IPS-18a (cell line): ENCODE measurements at regions not wholly inside any gene's neighbourhood (a gene's known extent, or its start where the extent isn't known, plus 50 kb on each side); places are given as distances from the start of the nearest gene placed in this dataset.

Experiments
- H3K27ac ChIP-seq: one replicate; pipeline ENCODE4 v1.5.1; 2013; ENCODE audit warnings: low read length
- H3K27me3 ChIP-seq: one replicate; pipeline ENCODE4 v1.6.1; 2013; ENCODE audit warnings: mild to moderate bottlenecking, low read length; ENCODE audit not compliant: control insufficient read depth, insufficient read depth
- H3K36me3 ChIP-seq: one replicate; pipeline ENCODE4 v1.6.1; 2013; ENCODE audit warnings: low read depth, low read length; ENCODE audit not compliant: control insufficient read depth
- H3K4me1 ChIP-seq: one replicate; pipeline ENCODE4 v1.6.1; 2013; ENCODE audit warnings: low read depth, low read length; ENCODE audit not compliant: control insufficient read depth
- H3K4me3 ChIP-seq: one replicate; pipeline ENCODE4 v1.5.1; 2013; ENCODE audit warnings: low read length
- H3K9ac ChIP-seq: one replicate; pipeline ENCODE4 v1.6.1; 2013; ENCODE audit warnings: mild to moderate bottlenecking, low read length, moderate library complexity
- H3K9me3 ChIP-seq: one replicate; pipeline ENCODE4 v1.6.1; 2013; ENCODE audit warnings: low read depth, low read length; ENCODE audit not compliant: control insufficient read depth

DNA sequence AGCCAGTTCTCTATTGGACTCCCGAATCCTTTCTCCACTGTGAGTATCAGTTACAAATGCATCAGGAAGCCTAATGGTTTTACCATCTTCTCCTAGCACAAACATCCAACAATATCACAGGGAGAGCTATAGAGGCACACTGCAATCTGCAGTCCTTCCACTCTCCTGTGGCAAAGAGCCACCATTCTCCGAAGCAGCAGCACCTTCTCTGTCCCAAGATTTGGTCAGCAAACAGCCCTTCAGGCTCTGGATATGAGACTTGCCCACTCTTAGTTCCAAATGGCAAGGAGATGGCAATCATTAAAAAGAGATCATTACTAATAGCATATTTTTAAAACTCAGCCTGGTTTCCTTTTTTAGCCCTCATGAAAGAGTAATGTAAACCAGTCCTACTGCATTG lies 223.4 kb downstream of the HS3ST3A1 start:
- Histone ChIP-seq H3K9ac (no peak overlapping the region), H3K27ac (no peak overlapping the region), H3K36me3 (no peaks in the 10 kb centered on the region), H3K4me1 (no peaks in the 10 kb centered on the region), H3K9me3 (no peaks in the 10 kb centered on the region), H3K4me3 (no peak overlapping the region), H3K27me3 (no peaks in the 10 kb centered on the region)

DNA sequence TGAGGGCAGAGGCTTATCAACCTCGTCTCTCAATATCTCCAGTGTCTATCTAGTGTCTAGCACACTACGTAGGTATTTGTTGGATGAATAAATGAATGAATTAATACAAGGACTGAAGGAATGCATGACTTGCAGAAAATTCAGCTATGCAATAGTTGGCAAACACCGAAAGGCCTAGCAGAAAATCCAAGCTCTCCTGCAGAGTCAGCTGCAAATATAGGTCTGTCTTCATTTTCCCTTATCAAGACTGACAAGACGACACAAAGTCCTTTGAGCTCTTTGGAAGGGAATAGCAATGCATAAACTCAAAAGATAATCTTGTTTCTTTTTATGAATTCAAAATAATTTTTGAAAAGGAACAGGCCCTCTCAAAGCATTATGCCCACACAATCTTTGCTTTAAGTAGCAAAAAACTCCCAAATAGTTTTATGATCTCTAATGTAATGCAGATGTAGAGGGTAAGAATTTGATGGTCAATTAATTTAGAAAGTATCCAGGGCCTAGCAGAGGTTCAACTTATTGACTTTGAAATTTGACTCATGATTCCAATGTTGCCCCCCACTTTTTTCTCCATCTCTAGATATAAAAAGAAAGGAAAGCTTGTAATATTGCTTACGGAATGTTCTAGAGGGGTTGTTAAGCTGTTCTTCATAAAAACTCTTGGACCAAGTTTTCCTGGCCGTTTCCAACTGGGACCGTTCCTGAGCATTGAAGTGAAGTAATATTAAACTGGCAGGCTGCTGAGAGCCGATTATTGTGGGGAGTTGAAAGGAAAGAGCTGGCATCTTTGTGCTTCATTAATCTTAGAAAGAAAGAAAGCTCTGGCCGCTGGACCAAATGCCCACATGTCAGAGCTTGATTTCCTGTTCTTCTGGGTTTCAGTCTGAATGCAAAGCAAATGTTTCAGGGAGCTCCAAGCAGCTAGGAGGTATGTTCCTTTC lies 227.3 kb downstream of the HS3ST3A1 start:
- Histone ChIP-seq H3K4me1 (no peaks in the 10 kb centered on the region), H3K27me3 (no peaks in the 10 kb centered on the region), H3K9ac (no peak overlapping the region), H3K4me3 (no peak overlapping the region), H3K9me3 (no peaks in the 10 kb centered on the region), H3K27ac (no peak overlapping the region), H3K36me3 (no peaks in the 10 kb centered on the region)

DNA sequence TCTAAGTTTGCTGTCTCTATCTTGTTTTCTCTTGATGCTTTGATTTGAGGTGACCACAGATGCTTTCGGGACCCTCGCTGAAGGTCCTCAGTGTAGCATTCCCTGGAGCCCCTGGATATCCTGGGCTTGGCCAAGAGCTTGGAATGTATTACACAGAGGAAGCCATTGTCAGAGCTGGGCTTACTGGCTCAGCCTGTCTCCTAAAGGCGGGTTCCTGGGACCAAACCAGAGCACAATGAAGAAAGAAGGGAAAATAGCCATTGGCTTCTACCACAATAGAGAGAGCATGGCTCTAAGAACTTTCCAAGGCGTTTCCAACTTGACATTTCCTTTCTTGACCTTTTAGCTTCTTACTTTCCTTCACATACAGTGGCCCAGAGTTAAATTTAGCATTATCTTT lies 229.3 kb downstream of the HS3ST3A1 start:
- Histone ChIP-seq H3K9ac (no peak overlapping the region), H3K9me3 (no peaks in the 10 kb centered on the region), H3K36me3 (no peaks in the 10 kb centered on the region), H3K27me3 (no peaks in the 10 kb centered on the region), H3K4me1 (no peaks in the 10 kb centered on the region), H3K27ac (no peak overlapping the region), H3K4me3 (no peak overlapping the region)

DNA sequence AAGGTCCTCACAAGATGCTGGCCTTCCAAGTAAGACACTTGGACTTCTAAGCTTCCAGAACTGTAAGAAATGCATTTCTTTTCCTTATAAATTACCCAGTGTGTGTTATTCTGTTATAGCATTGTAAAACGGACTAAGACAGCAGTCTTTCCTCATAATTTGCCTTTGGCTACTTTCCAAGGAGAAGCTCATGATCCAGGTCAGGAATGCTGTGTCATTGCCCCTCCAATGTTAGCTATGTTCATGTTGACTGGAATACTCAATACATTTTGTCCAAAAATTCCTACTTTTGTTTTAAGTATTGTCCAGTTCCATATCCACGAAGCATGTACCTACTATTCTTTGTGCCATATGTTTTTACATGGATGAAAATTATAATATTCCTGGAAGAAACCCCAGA lies 234.6 kb downstream of the HS3ST3A1 start:
- Histone ChIP-seq H3K9me3 (no peaks in the 10 kb centered on the region), H3K27me3 (no peaks in the 10 kb centered on the region), H3K4me1 (no peaks in the 10 kb centered on the region), H3K9ac (no peak overlapping the region), H3K36me3 (no peaks in the 10 kb centered on the region), H3K27ac (no peak overlapping the region), H3K4me3 (no peak overlapping the region)

DNA sequence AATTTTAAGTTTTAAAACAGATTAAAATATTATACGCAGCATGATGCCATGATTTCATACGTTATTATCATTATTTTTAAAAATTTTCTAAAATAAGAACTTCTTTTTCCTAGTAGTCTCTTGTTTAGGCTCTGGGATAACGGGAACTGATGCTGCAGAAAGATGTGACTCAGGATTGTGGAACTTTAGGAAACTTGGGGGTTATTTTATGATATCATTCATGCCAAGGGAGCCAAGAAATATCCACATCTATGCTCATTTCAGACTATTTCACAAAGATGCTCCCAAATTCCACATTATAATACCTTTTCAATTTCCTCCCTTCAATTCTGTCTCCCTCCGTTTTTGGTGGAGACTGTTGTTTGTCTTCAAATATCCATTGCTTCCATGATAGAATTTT lies 236.4 kb downstream of the HS3ST3A1 start:
- no peaks in the 10 kb centered on the region for H3K27me3 ChIP-seq
- no peaks in the 10 kb centered on the region for H3K9me3 ChIP-seq
- no peak overlapping the region for H3K4me3 ChIP-seq
- no peaks in the 10 kb centered on the region for H3K4me1 ChIP-seq
- no peaks in the 10 kb centered on the region for H3K36me3 ChIP-seq
- no peak overlapping the region for H3K9ac ChIP-seq
- H3K27ac ChIP-seq, result no peak overlapping the region

DNA sequence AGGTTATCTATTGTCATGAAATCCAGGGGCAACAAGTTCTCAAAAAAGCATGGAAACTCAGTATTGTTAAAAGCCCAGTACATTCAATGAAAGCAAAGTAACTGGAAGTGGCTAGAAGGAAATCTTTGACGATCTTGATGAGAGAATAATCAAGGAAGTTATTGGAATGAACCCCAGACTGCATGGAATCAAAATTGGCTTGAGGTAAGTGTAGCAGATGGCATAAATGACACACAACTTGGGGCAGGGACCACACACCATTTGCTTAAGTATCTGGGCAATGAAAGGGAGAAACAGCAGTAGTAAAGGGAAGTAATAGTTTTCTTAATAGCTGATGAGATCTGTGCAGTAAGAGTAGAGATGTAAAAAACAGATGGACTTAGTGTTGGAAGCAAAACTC lies 238.0 kb downstream of the HS3ST3A1 start:
- no peak overlapping the region for H3K27ac ChIP-seq
- no peak overlapping the region for H3K4me3 ChIP-seq
- H3K36me3 ChIP-seq, result no peaks in the 10 kb centered on the region
- H3K9me3 ChIP-seq, result no peaks in the 10 kb centered on the region
- no peak overlapping the region for H3K9ac ChIP-seq
- no peaks in the 10 kb centered on the region for H3K4me1 ChIP-seq
- no peaks in the 10 kb centered on the region for H3K27me3 ChIP-seq

DNA sequence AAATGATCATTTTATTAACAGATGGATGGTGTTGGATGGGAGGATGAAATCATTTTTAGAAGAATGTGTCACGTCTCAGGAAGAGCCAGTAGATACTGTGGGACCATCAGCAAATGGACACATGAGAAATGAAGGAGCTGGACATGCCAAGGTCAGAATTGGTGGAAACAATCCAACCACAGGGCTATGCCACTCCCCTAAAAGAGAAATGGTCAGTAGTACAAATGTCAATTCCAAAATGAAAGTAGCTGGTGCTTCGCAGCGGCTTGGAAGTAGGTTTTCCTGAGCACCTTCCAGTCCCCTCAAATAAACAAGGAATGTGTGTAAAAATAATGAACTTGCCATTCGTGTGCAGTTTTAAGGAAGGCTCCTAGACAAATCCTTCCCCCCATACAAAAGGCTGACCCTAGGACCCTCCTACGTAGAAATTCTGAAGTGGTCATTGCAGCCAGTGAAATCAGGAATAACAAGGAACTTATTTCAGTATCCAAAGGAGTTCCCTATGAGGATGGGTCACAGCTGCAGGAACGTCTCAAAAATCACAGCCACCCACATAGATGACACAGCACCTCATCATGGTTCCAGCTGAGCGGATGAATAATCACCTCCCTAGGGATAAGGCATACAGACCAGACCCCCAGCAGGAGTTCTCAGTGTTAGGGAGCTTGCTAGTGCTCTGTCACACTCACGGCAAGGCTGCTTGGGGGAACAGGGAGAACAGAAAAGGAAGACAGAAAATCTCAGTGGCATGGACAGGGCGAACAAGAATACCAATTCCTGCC lies 239.2 kb downstream of the HS3ST3A1 start:
- no peak overlapping the region for H3K9ac ChIP-seq
- no peaks in the 10 kb centered on the region for H3K27me3 ChIP-seq
- H3K4me1 ChIP-seq, result no peaks in the 10 kb centered on the region
- H3K36me3 ChIP-seq, result no peaks in the 10 kb centered on the region
- no peaks in the 10 kb centered on the region for H3K9me3 ChIP-seq
- no peak overlapping the region for H3K4me3 ChIP-seq
- no peak overlapping the region for H3K27ac ChIP-seq

DNA sequence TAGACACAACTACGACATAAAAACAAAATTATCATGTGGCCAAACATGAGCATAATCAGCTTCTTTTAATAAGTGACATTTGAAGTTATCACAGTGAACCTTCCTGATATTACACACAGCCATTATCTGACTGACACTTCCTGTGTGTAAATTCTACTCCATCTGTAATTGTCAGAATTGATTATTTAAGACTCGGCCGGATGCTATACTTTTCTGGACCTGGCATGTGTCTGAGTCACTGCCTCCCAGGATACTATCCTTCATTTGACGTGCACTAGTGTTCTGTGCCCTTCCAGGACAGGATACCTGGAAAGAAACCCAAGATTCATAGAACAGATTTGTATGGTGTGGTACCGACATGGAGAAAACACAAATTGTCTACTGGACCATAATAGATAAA lies 242.0 kb downstream of the HS3ST3A1 start:
- Histone ChIP-seq H3K9me3 (no peaks in the 10 kb centered on the region), H3K36me3 (no peaks in the 10 kb centered on the region)

DNA sequence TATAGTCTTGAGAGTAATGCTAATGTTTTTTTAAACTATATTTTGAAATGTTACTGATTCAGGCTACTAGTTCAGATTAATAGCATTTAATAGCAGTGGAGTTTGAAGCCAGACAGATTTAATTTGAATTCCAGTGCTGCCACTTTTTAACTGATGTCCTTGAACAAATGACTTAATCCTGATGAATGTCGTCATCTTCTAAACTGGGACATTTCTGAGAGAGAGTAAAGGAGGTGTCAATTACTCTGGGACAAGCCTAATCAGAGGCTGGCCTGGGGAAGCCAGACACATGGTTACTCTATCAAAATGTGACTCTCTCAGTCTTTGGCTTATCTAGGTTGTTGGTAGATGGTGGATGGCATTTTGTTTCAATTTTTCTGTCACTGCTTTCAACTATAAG lies 246.7 kb downstream of the HS3ST3A1 start:
- Histone ChIP-seq H3K36me3 (no peaks in the 10 kb centered on the region), H3K9ac (no peak overlapping the region), H3K27ac (no peak overlapping the region), H3K9me3 (no peaks in the 10 kb centered on the region), H3K27me3 (no peaks in the 10 kb centered on the region), H3K4me1 (no peaks in the 10 kb centered on the region), H3K4me3 (no peak overlapping the region)

More for the DNA sequence above, 242.0 kb downstream of the HS3ST3A1 start:
- no peak overlapping the region for H3K27ac ChIP-seq
- H3K9ac ChIP-seq, result no peak overlapping the region
- H3K4me1 ChIP-seq, result no peaks in the 10 kb centered on the region
- H3K4me3 ChIP-seq, result no peak overlapping the region
- no peaks in the 10 kb centered on the region for H3K27me3 ChIP-seq

DNA sequence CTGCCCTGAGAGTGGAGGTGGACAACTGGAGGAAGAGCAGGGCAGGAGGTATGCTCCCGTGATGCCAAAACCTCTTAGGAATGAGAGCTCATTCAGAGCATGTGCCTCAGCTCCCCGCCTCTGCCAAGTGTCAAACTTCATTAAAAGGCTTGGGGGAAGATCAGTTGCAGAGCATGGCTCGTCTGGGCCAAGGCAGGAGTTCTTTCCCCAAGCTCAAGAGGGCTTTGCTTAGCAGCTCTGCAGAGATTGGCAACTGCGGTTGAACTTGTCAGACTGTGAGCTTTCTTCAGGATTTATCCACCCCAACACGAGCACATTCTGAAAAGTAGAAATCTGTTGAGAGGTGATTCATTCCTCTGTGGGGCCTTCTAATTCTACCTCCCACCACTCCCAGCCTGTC lies 248.1 kb downstream of the HS3ST3A1 start:
- Histone ChIP-seq H3K36me3 (no peaks in the 10 kb centered on the region), H3K27me3 (no peaks in the 10 kb centered on the region), H3K27ac (no peak overlapping the region), H3K9me3 (no peaks in the 10 kb centered on the region), H3K4me3 (no peak overlapping the region), H3K4me1 (no peaks in the 10 kb centered on the region), H3K9ac (no peak overlapping the region)

DNA sequence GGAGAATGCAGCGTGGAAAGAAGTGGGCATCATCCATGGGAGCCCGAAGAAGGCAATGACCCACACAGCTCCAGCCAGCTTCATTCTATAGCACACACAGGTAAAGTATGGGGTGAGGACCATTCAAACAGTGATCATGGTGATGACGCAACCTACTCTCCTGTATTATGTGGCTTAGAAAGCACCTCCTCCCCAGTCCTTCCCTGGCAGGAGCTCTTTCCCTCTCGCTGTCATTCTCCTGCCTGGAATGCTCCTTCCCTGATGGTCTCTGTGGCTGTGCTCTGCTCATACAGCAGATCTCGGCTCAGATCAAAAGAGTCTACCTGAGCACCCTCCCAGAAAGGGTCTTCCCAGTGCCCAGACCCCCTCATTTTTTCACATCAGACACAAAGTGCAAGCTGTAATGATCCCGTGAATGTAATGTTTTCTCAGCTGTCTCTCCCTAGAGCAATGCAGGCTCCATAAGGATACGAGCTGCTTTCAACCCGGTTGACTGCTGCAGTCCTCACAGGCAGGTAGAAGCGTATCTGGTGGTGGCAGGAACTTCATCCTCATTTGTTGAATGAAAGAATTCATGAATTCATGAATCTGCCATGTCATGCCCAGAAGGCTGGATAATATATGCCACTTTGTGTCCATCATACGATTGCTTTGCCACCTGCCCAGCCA lies 248.8 kb downstream of the HS3ST3A1 start:
- H3K9ac ChIP-seq, result no peak overlapping the region
- no peak overlapping the region for H3K27ac ChIP-seq
- H3K36me3 ChIP-seq, result no peaks in the 10 kb centered on the region
- H3K4me1 ChIP-seq, result no peaks in the 10 kb centered on the region
- H3K9me3 ChIP-seq, result no peaks in the 10 kb centered on the region
- no peak overlapping the region for H3K4me3 ChIP-seq
- H3K27me3 ChIP-seq, result no peaks in the 10 kb centered on the region
